ENCODE measurements at regions not wholly inside any gene's neighbourhood (a gene's known extent, or its start where the extent isn't known, plus 50 kb on each side); places are given as distances from the start of the nearest gene placed in this dataset.

DNA sequence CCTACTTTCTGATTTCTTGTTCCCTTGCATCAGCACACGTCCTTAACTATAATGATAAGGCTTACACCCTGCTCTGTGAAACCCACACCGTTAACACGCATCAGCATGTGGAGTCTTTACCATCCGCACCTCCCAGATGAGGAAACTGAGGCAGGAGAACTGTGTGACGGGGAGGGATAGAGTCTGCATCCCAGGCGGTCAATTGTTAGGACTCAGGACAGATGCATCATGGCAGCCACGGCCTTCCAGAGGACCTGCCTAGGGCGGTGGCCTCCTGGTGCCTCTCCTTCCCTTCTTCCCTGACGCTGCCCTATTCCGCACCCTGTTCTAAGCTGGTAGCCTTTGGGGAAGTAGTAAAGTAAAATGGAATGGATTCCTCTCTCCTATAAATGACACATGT is 326.0 kb downstream of the TEX29 start:
- DNase-seq (ENCODE audit: extremely low read depth, low read depth): no peak
- TF ChIP-seq, protein P1, sequence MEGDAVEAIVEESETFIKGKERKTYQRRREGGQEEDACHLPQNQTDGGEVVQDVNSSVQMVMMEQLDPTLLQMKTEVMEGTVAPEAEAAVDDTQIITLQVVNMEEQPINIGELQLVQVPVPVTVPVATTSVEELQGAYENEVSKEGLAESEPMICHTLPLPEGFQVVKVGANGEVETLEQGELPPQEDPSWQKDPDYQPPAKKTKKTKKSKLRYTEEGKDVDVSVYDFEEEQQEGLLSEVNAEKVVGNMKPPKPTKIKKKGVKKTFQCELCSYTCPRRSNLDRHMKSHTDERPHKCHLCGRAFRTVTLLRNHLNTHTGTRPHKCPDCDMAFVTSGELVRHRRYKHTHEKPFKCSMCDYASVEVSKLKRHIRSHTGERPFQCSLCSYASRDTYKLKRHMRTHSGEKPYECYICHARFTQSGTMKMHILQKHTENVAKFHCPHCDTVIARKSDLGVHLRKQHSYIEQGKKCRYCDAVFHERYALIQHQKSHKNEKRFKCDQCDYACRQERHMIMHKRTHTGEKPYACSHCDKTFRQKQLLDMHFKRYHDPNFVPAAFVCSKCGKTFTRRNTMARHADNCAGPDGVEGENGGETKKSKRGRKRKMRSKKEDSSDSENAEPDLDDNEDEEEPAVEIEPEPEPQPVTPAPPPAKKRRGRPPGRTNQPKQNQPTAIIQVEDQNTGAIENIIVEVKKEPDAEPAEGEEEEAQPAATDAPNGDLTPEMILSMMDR (IDR thresholded peaks at IDR 0.05; ENCODE audit: low read depth, low read length): no peak

- TF ChIP-seq, protein P1 (IDR thresholded peaks at IDR 0.05; ENCODE audit: low read depth, low read length): no peak
- no peak for DNase-seq (ENCODE audit: extremely low read depth, low read depth)
These were observed 328.4 kb downstream of the TEX29 start for GRCh38 chr13:111648885-111649284.

DNA sequence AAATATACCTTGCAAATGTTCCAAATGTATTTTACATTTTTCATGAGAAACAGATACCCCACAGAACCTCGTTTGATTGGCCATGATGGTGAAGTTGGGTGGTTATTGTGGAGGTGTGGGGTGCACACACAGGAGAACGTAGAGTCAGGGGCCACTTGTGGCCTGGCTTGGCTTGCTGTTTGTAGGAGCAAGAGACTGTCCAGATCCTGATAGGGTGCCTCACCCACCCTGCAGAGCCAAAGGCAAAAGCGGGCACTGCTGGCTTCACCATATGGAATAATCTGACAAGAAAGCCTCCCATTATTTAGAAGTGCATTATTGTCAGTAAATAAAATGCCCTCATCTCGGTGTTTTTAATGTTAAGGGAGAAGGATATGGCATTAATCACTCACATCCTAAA is 330.2 kb downstream of the TEX29 start:
- no peak for DNase-seq (ENCODE audit: extremely low read depth, low read depth)

DNA sequence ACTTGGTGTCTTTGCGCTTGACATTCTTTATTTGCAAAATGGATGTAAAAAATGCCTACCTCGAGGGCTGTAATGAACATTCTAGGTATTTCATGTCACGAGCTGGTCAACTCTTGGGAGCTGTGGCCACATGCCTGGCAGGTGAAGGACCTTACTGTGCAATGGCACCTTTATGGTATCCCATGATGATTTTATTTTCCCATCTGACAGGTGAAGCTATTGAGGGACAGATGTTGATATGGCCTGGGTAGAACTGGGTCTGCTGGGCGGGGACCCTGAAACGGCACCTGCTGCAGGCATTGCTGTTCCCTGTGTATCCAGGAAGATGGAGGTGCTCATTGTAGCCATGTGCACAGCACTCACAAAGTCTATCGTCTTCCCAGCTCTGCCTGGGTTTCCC is 332.2 kb downstream of the TEX29 start:
- TF ChIP-seq, protein P1 (IDR thresholded peaks at IDR 0.05; ENCODE audit: low read depth, low read length): no peak

More for the DNA sequence above, 330.2 kb downstream of the TEX29 start:
- TF ChIP-seq, protein P1 (IDR thresholded peaks at IDR 0.05; ENCODE audit: low read depth, low read length): no peak

DNA sequence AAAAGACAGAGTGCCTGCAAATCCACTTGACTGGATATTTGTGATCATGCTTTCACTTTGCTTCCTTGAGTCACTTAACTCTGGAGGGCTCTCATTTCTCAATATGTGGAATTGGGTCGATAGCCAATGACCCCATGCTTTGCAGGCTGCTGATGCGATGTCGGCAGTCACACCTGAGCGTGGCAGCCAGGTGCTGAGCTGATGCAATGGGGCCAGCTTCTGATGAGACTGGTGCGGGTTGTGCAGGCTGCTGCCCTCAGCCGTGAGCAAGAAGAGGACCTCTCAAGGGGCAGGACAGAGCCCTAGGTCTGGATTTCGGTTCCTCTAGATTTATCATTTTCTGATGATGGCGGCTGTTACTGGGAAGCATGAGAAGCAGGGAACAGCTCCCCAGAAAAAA is 334.1 kb downstream of the TEX29 start:
- no peak for DNase-seq (ENCODE audit: extremely low read depth, low read depth)
- TF ChIP-seq, protein P1 (IDR thresholded peaks at IDR 0.05; ENCODE audit: low read depth, low read length): no peak

More for the DNA sequence above, 332.2 kb downstream of the TEX29 start:
- no peak for DNase-seq (ENCODE audit: extremely low read depth, low read depth)

GRCh38 chr13:111656439-111656838 is 336.0 kb downstream of the TEX29 start:
- TF ChIP-seq, protein P1 (IDR thresholded peaks at IDR 0.05; ENCODE audit: low read depth, low read length): no peak
- no peak for DNase-seq (ENCODE audit: extremely low read depth, low read depth)

DNA sequence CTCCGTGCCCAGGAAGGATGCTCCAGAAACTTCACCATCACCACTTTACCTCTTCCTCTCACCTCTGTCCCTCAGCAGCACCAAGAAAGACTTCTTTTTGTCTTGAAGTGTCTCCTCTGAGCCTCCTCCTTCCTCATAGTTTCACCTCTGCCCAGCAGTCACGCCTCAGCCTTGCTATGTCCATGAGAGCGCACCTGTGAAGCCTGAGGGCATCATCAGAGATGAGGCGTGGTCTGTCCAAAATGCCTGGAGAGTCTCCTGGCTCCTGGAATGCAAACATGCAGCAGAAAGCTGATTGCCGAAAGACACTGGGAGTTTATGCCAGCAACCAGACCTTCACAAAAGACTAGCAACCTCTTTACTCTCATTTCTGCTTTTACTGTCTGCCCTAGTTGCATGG is 336.6 kb downstream of the TEX29 start:
- no peak for DNase-seq (ENCODE audit: extremely low read depth, low read depth)

More for the DNA sequence above, 336.6 kb downstream of the TEX29 start:
- TF ChIP-seq, protein P1 (IDR thresholded peaks at IDR 0.05; ENCODE audit: low read depth, low read length): no peak
